ENCODE measurements at regions not wholly inside any gene's neighbourhood (a gene's known extent, or its start where the extent isn't known, plus 50 kb on each side); places are given as distances from the start of the nearest gene placed in this dataset.
A peak's percentile ranks its signal among the peaks of the same experiment; 100 is the strongest.
"Not testable (repeated sequence)": the region's sequence is repeated elsewhere in the genome, so short reads cannot be mapped to it uniquely, and the experiment has no call there.

DNA sequence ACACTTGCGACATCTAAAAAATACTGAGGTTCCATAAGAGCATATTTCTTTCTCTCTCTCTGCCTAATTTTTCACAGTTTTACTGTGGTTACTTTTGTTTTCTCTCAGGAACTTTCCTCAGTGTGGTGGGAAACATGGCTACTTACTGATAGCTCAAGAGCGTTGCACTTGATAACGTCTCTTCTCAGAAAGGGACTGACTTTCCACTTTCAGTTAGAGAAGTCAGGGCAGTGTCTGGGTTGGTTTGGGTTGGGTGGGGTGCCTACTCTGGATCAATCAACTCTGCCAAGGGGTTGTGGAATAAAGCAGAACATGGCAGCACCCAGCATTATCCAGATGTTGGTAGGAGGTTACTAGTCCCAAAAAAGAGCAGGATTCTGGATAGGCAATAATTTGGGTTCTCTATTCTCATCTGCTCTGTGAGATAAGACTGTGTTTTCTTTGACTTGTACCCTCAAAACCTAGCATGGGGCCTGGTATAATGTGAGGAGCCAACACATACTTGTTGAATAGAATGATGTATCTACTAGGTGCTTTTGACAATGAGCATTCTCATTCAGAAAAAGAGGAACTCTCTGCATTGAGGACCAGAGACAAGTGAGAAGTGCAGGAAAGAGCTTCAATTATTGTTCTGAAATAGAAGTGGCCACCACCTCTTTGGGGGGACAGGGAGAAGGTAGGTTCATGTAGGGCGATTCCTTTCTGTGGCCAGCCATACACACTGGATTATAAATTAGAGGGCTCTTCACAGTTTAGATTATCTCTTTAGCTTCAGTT, 315.7 kb downstream of the REEP3 start:
- no peak for FAIRE-seq
- DNase-seq (ENCODE audit: low spot score), result no peak

DNA sequence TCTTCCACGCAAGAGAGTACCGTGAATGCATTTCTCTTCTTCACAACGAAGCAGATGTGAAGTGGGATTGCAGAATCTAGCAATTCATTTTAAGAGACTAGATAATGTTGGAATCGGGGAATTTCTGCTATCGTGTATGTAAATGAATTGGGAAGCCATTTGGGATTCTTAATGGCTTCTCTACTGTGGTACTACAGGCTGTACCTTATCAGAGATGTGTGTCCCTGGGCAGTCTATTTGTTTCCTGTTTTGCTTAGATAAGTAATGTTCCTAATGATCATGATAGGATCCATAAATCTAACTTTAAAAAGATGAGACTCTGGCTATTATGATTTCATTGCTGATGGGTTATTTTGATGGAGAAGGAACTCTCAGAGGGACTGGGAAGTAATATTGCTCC, 320.6 kb downstream of the REEP3 start:
- no peak for FAIRE-seq
- no peak for DNase-seq (ENCODE audit: low spot score)

DNA sequence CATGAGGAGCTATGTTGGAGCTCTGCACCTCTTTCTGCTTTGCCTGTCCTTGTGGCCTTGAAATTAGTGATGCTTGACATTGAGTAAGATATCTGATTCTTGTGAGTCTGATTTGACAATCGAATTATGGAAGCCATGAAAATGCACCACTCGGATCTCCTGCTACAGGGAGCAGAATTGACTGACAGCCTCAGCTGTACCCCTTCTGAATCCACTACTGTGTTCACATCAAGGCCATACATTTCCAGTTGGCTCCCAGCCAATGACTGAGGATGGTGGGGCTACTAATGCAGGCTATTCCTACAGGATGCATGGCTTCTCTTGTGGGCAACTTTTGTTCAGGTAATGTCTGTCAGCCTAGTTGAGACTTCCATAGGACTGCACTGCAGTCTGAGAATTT, 321.9 kb downstream of the REEP3 start:
- no peak for DNase-seq (ENCODE audit: low spot score)
- FAIRE-seq, result no peak

DNA sequence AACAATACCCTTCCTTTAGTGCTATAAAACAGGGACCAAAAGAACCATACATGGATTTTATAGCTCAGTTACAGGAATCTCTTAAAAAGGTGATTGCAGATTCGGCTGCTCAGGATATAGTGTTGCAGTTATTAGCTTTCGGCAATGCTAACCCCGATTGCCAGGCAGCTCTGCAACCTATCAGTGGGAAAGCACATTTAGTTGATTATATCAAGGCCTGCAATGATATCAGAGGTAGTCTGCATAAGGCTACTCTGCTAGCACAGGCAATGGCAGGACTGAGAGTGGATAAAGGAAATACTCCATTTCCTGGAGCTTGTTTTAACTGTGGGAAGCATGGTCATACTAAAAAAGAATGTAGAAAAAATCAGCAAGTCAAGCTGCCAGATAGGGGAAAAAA, 327.7 kb downstream of the REEP3 start:
- not testable (repeated sequence) for FAIRE-seq; DNase-seq (ENCODE audit: low spot score)

DNA sequence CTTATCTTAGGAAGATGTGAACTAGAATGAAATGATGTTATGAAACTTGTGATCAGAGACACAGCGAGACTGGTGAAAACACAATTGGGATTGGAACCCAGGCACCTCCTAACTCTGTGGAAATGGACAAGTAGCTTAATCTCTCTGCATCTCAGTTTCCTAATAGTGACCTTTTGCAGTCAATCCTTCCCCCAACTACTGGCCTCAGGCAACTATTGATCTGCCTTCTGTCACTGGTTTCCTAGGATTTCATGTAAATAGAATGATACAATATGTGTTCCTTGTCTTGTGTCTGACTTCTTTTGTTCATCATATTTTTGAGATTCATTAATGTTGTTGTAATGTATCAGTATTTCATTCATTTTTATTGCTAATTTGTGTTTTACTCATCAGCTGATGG, 341.7 kb downstream of the REEP3 start:
- no peak for FAIRE-seq
- no peak for DNase-seq (ENCODE audit: low spot score)

DNA sequence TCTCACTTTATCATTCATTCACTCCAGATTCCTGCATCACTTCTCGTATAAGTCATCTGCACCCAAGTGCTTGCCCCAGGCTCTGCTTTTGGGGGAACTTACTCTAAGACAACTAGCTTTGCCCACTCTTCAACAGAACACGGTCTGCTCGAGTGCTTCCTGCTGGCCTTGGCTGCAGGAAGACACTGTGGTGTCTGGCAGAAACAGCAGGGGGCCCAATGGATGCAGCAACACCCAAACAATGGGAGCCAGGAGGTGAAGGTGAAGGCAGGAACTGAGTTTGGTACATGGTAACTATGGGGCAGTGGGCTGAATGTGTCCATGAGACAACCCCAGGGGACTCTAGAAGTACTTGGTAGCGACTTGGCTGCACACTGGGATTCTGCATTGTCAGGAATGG, 344.0 kb downstream of the REEP3 start:
- no peak for FAIRE-seq
- DNase-seq (ENCODE audit: low spot score), result no peak

DNA sequence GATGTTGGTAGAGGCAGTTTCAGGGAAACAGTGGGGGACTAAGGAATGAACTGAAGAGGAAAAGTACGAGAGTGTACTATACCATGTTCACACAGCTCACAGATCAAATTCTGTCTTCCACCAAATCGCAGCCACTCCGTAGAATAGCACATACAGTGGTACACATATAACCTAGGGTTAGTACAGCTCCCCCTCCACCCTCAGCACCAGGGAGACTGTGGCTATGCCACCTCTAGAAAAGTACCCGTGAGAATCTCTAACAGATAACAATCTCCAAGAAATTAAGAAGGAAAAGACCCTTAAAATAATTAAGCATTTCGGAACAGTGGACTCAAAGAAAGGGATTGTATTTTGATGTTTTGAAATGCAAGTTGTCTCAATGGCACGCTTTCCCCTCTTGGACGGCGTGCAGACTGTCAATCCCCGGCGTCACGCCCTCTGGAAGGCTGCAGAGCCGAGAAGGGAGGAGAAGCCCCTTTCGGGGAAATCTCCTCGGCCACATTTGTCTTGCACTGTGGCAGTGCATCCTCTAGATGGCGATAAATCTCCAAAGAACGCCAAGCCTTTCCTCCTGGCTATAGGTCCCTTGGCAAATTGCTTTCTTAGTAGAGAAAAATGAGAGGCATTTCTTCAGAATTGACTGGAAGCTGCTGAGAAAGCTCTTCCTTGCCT, 345.0 kb downstream of the REEP3 start:
- no peak for FAIRE-seq

DNA sequence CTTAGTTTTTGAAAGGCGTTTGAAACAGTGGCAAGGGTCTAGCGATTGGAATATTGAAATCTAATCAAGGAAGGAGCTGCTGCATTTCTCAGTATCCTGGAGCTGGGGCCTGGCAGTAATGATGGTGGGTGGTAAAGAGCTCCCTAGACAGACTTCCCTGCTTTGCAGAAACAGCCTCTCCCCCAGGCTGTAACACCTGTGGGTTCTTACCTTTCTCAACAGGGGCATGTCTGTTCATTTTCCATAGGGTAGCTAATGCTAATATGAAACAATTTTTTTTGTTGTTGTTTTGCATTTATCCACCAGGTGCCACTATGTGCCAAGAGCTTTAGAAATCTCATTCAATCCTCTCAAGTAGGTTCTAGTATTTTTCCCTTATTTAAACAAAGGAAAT, 345.5 kb downstream of the REEP3 start:
- FAIRE-seq, result no peak

More for the DNA sequence above, 345.0 kb downstream of the REEP3 start:
- DNase-seq (ENCODE audit: low spot score), result peak; percentile 21

DNA sequence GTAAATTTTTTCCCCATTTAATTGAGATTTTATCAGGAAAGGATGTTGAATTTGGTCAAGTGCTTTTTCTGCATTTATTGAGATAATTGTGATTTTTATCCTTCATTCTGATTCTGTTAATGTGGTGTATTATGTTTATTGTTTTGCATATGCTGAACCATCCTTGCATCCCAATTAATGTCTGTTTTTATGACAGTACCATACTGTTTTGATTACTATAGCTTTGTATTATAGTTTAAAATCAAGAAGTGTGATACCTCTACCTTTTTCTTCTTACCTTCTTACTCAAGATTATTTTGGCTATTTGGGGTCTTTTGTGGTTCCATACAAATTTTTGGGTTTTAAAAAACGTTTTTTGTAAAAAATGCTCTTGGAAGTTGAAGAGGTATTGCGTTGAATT, 357.2 kb downstream of the REEP3 start:
- FAIRE-seq (no peak), DNase-seq (ENCODE audit: low spot score) (no peak)

More for the DNA sequence above, 345.5 kb downstream of the REEP3 start:
- DNase-seq (ENCODE audit: low spot score), result no peak

DNA sequence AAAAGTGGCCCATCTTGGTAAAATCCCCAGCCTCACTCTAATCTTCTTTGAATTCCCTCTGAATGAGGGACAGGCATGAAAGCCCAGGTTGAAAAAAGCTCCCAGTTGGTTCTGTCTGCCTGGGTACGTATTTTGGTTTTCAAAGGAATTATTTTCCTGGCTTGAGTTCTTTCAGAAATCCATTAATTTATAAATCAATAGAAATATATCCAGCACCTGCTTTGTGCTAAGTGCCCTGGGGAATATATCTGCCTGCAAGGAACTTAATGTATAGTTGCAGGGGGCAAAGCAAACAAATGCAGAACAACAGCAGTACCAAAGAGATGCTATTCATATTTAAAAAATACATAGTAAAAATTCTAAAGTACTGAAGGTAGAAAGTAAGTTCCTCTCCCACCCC, 362.7 kb downstream of the REEP3 start:
- no peak for DNase-seq (ENCODE audit: low spot score)
- no peak for FAIRE-seq

DNA sequence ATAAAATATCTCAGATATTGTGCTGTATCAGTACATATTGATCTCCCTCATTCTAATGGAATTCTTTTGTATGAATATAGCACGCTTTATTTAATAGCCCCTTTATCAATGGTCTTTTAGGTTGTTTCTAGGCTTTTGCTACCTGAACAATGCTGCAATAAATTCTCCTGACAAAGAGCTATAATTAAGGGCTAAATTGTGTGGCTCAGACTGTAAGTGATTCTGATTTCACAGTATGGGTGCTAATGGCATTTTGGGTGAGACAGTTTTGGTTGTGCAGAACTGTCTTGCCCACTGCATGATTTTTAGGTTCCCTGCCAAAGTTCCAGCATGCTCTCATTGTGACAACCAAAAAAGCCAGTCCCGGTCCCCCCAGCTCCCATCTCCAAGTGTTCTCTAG, 363.2 kb downstream of the REEP3 start:
- FAIRE-seq (no peak), DNase-seq (ENCODE audit: low spot score) (no peak)

DNA sequence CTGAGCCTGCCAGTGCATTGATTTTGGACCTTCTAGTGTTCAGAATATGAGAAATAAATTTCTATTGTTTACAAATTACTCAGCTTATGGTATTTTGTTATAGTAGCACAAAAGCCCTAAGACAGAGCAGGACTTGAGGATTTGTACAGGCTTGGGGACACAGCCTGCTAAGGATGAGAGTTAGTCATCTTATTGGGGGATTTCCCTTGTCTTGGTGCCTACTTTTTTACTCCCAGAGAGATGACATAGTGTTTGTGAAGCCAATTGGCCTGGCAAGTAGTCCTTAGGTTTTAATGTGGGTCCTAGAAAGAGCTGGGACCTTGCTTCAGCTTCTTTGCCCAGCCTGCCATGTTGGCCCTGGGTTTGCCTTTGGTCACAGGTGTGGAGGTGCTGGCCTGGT, 364.0 kb downstream of the REEP3 start:
- FAIRE-seq (no peak), DNase-seq (ENCODE audit: low spot score) (no peak)

DNA sequence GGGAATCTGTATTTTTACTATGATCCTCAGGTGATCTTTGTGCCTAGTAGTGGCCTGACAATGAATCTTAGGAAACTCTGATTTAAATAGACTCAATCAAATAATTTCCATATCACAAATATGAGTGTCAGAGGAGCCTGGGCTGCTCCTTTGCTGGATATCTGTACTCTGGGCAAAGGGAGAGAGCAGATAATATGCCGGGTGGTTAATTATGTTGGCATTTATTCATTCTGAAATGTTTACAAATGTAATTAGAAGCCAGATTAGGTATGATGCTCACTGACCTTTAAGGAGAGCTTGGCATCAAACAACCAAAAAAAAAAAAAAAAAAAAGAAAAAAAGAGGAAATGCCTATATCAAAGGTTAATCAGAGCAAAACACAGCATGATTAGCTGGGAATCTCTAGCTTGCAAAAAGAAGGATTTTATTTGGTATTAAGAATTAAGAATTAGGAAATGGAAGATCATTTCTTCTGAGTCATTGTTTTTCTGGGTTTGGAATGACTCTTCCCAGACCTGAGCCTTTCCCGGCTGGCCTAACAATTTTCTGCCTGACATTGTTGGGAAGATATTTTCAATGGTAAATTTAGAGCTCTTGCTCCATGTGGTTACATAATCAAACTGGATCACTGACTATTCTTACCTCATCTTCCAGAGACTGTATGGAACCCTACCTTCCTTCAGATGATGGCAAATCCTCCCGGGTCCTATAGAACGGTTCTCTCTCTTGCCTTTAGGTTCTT, 365.3 kb downstream of the REEP3 start:
- no peak for DNase-seq (ENCODE audit: low spot score)
- FAIRE-seq, result no peak

DNA sequence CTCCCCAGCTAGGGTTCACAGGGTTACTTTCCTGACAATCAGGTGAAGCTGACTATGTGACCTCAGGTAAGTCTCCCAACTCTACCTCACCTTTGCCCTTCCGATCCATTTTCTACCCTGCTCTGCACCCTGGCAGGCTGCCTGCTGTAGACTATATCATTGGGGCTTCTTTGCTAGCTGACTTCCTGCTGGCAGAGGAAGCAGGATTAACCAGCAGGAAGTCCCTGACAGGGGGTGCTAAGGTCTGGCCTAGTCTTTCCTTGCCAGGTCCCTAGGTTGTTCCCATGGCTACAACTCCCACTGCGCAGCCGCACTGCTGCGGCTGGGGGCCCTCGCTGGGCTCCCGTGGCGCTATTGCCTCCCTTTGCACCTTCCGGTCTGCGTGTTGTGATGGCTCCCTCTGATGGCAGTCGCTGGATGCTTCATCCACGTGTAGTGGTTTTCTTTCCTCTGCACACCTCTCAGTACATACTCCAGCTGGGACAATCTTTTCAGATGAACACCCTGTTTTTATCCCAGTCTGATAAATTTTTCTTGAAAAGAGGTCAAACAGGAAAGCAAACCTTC, 365.9 kb downstream of the REEP3 start:
- DNase-seq (ENCODE audit: low spot score) (no peak), FAIRE-seq (no peak)

DNA sequence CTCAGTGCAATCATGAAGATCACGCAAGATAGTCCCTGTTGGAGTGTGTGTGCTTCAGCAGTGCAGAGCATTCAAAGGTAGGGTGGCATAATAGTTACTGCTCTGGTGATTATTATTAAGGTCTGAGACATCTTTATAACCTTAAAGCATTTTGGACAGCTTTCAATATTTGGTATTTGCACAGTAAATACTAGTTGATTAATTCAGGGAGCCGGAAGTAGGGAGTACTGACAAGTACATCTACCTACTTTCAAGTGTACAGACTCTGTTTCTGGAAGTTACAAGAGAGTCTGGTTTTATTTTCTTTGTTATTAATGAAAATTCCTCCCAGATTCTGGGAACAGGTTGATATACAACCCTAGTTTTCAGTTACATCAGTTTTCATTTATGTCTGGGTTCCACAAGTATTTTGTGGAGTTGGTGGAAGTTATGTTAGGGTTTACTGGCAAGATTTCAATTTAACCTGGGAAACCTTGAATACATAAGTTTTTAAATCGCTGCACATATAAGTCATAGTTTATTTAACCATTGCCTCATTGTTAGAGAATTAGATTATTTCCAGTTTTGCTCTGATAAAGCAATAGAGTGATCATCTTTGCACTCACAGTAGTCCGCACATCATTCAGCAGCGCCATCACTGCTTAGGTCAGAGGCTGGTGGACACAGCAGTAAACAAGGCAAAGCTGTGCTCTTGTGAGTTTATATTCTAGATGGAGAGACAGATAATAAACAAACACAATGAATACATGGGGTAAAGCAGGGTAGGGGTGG, 366.6 kb downstream of the REEP3 start:
- DNase-seq (ENCODE audit: low spot score), result no peak
- FAIRE-seq, result no peak

DNA sequence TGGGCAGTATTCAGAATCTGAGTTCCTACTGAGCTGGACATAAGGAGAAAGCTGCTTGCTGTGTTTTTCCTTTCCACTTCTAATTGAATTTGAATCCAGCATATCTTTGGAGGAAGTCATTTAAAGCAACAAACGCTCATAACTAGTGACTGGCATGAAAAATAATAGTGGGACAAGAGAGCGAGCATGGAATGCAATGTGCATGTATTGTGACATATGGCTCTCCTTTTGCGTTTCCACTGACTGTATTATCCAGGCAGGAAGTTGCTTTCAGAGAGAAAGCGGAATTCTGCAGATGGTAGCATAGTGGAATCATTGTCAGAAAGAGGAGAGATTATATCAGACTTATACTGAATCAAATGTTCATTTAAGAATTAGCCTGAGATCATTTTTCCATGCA, 368.6 kb downstream of the REEP3 start:
- FAIRE-seq (no peak), DNase-seq (ENCODE audit: low spot score) (no peak)

DNA sequence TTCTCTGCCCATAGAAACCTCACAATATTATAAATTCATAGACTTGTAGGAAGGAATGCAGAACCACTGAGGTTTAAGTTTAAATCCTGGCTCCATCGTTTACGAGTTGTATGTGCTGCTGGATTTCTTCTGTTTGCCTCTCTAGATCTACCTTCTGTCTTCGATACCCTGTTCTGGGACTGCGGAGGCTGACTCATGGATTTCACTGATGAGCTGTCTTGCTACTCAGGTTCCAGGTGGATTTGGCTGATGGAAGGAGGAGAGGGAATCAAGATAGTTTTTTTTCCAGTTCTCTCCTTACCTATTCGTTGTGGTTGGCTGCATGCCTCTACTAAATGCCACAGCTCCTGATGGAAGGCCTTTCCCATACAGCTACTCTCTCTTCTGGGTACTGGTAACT, 375.8 kb downstream of the REEP3 start:
- FAIRE-seq, result no peak

DNA sequence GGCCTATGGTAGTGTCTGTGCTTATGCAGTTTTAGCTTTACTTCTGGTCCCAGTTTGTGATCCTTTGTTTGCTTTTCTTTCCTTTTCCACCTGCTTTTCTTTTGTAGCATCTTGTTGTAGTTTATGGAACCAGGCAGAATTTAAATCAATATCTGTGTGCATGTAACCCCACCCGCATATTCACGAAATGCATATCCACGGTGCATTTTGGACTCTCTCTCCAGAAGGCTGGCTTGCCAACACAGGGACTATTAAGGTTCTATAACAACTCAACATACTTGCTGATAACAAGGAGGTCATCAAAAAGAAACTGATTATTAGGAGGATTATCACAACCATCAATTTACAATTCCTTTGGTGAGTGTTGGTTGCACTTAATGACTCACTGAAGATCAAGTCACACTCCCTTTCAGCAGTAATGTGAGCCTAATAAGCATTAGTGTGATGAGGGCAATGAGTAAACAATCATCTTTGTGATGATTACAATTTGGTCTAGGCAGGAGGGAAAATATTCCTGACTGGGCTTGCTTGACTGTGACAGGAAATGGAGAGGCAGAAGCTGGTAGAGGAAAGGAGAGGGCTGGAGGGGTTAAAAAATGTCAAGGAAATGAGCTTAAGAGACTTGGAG, 378.6 kb downstream of the REEP3 start:
- DNase-seq (ENCODE audit: low spot score), result no peak

More for the DNA sequence above, 375.8 kb downstream of the REEP3 start:
- DNase-seq (ENCODE audit: low spot score), result no peak

DNA sequence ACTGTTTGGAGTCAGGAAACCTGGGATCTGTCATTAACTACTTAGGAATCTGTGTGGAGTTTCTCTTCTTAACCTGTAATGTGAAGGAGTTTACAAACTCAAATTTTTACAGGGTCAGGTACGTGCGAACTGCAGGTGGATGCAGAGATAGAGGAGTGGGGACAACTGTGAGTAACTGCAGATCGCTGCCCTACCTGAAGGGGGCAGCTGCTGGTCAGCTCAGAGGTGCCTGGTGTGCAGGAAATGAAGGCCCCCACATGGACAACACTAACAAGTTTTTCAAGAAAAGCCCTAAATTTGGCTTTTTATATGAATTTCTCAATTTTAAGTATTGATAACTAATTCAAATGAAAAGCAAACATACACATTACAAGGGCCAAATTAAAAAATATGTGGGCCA, 380.0 kb downstream of the REEP3 start:
- DNase-seq (ENCODE audit: low spot score), result no peak

More for the DNA sequence above, 378.6 kb downstream of the REEP3 start:
- FAIRE-seq, result no peak

DNA sequence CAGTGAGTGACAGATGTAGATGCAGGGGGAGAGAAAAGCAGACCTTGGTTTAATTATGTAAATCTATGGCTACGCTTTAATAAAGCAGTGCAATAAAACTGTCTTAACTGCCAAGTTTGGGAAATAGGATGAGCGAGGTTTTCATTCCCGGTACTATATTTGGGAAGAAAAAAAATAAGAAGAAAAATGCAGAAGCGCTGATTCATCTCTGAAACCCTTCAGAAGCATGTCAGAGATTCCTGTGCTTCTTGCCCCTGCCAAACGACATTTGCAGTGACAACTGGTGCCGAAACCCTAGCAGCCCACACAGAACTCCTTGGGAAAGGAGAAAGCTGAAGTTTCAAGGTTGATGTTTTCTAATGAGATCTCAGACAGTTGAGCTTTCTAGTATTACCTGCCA, 380.7 kb downstream of the REEP3 start:
- no peak for FAIRE-seq
- DNase-seq (ENCODE audit: low spot score), result no peak

More for the DNA sequence above, 380.0 kb downstream of the REEP3 start:
- FAIRE-seq, result no peak

DNA sequence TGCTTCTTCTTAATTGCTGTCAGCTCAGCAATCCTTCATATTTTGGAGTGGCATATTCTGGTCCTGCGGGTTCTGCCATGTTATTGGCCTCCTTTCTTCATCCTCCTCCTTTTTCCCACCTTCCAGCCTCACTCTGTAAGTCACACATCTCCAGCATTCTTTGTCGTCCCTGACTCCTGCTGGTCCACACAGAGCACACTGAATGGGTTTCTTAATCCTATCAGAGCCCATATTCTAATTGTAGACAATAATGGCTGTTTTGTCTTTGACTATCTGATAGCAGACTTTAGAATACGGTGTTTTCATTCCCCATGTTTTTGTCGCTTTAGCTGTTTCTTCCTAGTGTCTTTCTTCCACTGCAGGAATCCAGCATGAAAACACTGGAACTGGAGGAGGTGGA, 389.6 kb downstream of the REEP3 start:
- FAIRE-seq, result no peak
- no peak for DNase-seq (ENCODE audit: low spot score)

All from RCC 7860 (cell line).